ENCODE measurements at regions not wholly inside any gene's neighbourhood (a gene's known extent, or its start where the extent isn't known, plus 50 kb on each side); places are given as distances from the start of the nearest gene placed in this dataset.
"Not testable (repeated sequence)": the region's sequence is repeated elsewhere in the genome, so short reads cannot be mapped to it uniquely, and the experiment has no call there.

DNA sequence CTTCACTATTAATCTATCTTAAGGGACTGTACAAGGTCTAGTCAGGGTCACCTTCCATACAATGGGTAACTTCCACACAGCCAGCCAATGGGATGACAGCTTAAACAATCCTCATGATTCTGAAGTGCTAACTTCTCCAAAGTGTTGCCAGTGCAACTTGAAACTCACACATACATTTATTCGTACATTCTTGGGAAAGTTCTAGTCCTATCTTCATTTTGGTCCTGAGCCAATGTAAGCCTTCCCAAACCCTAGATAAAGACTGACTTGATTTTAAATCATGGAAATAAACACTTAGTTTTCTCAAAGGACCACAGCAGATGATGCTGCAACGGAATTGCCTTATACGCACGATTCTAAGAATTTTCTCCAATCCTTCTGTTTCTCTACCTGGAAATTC is 117.5 kb upstream of the COL1A2 start:
- DNase-seq = no peak

DNA sequence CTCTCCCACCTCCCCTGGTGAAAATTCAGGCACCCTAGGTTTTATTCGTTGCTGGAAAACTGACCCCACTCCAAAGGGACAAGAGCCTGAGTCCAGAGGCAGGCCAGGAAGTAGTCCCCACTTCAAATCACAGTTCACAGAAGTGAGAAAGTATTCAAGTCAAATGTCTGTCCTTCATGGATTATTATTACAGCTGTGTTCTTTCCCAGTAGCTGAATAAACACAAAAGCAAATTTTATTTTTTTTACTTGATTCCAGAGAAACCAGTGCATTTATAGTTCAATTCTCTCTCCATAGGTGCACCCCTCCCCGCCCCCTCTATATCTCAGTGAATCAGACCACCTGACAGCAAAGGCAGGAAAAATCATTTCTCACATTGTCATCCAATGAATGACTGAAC is 113.8 kb upstream of the COL1A2 start:
- DNase-seq = no peak

DNA sequence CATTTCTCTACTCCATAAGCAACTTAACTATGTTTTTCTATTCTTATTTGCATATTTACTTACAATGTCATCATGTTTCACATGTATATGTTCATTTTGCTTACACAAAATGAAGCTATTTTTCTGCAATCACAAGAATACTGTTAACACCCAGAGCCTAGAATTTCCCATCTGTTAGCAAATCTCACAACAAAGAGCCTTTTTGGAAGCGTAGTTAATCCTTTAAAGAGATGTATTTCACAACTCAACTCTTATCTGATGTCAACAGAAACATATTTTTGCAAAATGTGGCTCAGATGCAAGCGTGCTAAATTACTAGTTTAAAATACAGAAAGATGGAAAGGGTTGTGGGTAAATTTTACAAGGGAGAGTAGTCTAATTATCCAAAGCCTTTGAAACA is 110.6 kb upstream of the COL1A2 start:
- peak; percentile 11 for DNase-seq

DNA sequence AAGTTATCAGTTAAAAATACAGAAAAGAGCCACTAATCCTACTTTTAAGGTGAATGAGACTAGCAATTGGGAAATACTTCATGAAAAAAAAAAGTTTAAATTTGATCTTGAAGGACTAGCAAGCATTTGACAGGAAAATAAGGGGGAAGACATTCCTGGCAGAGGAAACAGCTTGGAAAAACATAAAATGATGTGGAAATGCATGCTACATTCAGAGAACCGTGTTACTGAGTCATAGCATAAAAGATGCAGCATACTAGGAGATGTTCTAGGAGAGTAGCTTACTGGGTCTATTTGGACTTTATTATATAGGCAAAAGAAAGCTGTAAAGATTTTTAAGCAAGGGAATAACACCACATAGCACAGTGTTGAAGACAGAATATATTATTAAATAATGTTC is 108.6 kb upstream of the COL1A2 start:
- DNase-seq = no peak

DNA sequence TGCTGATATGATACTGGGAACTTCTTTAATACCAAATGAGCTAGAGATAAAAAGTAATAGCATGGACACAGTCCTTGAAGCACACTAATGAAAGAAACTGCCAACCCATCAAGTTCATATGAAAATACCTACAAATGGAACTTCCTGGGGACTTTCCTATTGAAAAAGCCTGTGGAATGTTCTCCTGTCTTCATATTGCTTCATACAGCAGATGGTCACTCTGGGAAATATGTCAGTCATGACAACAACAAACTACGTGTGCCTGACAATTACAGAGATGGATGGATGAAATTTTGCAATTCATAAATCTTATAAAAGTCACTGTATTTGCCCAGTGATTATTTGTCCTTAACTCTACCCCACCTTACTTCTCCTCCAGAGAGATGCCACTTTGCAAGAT is 106.6 kb upstream of the COL1A2 start:
- no peak for DNase-seq

DNA sequence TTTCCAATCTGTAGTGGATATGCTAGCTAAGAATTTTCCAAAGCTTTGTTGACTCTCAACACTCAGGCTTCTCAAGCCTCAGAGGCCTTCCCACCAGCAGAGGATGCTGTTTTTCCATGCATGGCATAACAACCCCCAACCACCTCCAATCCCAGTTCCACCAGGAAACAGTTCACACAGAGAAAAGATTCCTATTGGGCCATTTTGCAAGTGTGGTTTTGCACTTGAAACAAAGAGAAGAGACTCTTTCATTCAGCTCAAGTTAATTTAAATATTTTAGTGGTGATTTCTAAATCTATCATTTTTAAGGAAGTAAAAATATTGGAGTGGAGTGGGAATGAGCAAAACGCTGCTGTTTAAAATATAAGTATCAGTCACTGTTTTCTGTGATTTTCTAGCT is 105.6 kb upstream of the COL1A2 start:
- DNase-seq = peak; percentile 20

DNA sequence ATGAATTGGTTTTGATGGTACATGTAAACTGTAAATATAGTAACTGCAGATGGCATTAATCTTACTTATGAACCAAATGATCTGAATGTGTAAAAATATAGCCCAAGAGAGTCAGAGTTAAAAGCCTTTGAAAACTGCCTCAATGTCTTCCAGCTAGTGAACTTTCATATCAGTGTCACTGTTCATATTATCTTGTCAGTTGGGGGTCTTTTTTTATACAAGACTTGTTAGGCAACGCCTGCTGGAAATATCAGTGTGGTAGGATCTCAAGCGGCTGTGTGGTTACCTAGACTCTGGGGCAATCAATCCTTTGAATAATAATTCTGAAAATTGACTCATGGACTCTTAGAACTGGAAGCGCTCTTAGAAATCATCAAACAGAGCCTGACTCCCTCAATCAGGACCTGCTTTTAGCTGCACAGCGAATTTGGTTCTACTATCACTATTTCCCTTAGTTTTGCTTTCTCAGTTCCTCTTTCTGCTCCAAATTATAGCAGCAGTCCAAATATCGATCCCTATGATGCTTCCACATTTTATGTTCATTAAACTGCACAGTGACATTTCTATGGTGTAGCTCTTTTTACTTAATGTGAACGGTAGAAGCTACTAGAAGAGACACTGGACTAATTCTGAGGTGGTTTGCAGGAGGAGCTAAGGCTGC is 100.1 kb upstream of the COL1A2 start:
- DNase-seq = peak; percentile 61

DNA sequence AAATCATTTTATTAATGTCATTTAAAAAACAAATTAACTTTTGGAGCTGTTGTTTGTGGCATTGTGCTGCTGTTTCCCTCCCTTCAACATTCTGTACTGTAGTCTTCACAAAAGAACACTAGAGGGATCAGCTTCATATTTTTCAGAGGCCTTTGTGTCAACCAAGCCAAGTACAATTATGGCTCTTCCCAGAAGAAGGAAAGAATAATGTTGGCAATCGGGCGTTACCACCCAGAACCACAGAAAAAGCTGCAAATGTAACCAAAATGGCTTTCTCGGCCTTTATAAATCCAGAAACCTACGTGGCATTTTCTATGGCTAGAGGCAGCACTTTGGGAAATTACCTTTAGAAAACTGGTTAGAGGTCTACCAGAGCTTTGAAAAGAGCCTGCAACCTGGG is 98.8 kb upstream of the COL1A2 start:
- DNase-seq = no peak

DNA sequence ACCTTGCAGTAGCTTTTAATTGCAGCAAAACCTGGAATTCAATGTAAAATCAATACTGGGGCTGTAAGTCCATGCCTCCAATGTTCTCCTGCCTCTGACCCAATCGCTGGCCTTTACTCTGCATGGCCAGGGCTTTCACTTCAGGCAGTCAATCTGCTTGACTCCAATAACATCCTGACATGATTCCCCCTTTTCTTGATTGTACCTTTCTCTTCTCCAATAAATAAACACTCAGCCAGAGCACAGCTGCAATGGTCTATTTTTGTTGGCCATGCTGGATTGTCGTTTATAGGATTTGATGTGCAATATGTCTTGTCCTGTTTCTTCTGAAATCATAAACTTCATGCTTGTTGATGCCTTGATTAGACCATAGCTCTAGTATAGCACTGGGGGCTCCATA is 97.8 kb upstream of the COL1A2 start:
- no peak for DNase-seq

DNA sequence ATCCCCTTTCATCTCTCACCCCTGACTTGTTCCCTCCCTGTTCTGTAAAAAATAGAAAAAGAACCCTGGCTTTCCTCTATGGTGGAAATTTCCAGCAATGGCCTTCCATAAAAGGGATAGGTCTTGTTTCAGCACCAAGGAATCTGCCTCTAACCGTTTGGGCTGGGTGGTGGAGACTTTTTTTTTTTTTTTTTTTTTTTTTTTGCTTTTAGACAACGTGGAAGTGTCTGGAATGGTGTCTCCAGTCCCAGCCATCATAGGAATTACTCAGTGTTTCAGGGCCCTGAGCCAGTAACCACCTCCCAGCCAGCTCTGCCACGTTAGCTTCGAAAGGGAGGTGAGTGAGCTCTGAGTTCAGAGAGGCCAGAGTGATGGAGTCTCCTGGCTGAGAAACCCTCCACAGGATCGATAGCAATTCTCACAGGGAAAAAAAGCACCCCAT is 97.3 kb upstream of the COL1A2 start:
- DNase-seq = no peak

DNA sequence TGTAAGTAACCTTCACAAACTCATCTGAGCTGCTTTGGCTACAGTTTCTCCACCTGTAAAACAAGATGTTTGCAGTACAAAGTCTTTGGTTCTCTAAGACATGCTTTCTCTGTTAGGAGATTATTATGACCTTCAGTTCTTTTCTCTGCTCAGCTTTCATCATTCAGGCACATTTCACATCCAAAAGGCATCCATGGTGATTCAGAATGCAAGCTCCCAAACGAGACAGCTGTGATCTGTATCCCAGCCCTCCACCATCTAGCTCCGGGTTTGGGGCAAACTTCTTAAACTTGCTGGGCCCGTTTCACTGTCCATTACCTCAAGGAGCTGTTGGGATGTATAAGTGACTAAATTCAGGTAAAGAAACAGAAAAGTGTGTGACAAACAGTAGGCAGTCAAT is 95.8 kb upstream of the COL1A2 start:
- no peak for DNase-seq

DNA sequence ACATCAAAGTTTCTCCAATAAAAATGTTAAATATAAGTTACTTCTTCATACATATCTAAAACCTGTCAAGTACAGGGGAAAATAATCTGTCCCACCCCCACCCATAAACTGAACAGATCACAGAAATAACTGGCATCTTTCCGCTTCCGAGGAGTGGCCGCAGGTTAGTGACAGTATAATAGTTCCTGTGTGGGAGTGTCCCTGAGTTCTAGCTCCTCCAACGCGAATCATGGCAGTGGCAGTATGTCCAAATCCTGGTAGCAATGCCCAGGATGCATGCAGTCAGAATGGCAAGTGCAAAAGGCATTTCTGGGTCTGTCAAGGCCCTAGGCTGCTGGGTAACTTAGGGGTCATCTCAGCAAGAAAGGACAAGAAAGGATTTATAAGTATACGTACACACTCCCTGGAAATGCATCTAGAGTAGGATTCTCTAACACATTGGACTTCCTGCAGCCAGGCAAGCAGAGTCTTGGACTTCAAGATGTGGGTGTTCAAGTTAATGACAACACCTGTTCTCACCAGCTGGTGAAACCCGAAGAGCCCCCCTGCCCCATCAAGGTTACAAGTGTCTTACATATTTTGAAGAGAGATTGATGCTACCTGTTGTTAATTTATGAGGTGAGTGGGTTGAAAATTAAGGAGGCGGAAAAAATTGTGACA is 94.4 kb upstream of the COL1A2 start:
- DNase-seq = no peak

DNA sequence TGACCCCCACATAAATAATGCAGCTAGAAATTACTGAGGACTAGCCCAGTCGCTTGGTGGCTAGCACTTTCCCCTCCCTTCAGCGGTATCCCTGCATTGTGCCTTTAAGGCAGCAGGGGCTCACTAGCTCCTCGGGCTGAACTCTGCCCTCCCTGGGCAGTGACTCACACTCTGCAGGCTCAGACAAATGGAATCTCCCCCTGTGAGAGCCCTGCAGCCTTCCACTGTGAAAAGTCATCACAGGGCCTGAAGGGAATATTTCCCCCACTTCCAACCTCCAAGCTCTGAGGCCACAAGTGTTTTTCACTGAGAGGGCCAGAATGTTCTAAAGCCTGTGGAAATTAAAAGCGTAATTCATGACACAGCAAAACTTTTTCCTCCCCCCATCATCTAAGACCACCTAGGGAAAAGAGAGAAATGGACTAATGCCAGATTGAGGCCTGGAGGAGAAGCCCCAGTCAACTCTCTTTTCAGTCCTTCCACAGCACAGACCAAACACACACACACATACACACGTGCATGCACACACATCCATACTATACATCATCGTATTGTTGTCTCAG is 93.6 kb upstream of the COL1A2 start:
- DNase-seq = no peak

DNA sequence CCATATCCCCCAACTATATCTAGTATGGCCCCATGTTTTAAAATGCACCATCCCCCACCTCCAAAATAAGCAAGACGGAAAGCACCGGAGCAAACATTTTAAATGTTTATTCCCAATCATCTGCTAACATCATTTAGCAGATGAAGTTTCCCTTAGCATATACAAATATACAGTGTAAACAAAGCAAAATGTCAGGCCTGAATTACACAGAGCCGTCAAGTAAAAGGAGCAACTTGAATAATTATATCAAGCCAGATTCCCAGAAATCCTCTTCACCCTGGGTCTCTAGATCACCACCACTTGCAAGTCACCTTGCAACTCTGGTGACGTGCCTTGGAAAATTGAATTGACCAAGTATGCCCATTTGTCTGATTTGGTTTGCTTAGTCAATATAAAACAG is 91.6 kb upstream of the COL1A2 start:
- no peak for DNase-seq

DNA sequence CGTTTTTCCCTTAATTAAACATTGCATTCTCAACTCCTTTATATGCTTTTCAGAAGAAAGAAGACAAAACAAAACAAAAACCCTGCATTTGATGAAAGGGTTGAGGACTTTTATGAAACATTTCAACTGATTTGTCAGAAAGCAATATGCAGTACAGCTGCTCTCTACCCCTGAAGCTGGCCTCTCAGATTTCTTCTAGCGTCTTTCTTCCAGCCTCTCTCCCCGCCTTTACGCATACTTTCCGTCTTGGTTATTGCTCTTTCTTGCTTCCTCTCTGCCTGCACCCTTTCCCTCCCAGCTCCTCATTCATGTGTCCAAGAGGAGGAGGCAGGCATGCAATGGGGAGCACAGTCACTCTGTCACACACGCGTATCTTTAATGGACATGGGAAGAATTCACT is 91.0 kb upstream of the COL1A2 start:
- DNase-seq = no peak

DNA sequence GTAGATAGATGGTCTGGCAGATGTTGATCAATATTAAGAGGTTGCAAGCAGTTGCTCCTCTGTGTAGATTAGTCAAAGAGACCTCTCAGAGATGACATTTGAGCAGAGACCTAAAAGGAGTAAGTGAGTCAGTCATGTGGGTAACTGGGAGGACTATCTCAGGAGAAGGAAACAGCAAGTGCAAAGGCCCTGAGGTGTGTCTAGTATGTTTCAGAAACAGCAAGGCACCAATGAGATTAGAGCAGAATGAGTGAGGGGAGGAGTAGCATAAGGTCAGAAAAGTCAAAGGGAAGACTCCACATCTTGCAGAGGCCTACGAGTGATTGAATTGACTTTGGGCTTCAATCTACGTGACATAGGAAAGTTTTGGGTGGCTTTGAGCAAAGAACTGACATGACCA is 89.8 kb upstream of the COL1A2 start:
- DNase-seq = no peak

DNA sequence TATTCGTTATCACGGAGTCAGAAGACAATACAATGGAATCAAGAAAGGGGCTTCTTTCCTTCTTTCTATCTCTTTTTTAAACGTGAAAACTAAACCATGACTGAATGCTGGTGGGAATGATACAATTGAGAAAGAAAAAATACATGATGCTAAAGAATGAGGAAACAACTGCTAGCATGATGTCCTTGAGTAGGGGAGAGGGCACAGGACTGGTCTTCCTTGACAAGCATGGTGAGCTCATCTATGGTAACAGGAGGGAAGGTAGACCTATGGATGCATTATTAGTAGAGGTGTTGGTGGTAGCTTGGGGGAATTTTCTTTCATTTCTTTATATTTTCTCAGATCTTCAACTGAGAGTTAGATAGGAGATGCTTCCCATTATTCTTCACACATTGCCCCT is 88.9 kb upstream of the COL1A2 start:
- DNase-seq = no peak

DNA sequence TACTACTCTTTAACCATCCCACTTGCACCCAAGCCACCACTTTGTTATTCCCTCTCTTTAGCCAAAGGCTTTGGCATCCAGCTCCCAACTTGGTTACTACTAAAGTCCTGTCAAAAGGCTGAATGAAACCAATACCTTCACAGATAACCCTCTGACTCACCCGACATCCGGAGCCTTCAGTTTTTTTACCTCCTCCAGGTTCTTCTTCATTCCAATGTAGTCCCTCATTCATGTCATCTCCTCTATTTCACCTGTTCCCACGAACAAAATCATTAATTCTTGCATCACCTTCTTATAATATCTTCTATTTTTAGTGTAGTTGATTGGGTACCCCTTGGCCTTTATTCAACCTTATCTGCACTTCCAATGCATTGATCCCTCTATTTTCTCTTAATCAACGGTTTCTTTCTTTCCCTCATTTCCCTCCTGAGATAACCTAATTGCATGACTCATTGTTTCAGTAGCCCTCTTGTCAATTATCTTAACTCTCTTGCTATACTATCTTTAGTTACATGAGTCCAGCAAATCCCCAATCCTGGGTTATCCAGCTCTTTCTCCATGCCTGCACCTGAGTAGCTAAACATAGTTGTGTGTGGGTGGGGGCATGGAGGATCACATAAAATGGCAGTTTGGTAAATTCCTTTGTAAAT is 87.2 kb upstream of the COL1A2 start:
- no peak for DNase-seq

DNA sequence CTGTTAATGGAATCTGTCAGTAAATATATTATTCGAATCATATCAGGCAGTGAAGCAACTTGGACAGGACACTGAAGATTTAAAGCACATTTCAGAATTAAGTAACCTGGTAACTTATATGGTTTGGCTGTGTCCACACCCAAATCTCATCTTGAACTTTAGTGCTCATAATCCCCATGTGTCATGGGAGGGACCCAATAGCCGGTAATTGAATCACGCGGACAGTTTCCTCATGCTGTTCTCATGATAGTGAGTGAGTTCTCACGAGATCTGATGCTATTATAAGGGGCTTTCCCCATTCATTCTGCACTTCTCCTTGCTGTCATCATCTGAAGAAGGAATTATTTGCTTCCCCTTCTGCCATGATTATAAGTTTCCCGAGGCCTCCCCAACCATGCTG is 83.2 kb upstream of the COL1A2 start:
- DNase-seq = no peak

DNA sequence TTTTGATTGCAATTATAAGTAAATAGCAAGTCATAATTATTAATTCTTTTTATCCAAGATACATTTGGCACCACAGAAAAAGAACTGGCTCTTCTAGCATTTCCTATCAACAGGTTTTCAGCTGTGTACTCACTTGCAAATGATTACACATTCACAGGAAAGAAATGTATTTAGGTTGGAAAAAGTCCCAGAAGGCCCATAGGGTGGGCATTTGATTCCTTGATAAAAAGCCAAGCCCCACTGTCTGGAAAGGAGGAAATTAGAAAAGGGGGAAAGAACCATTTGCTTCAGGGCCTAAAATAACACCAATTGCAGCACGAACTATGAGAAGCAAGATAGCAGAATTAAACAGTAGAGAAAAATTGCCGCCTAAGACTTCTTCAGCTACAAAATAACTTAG is 80.8 kb upstream of the COL1A2 start:
- DNase-seq = no peak

DNA sequence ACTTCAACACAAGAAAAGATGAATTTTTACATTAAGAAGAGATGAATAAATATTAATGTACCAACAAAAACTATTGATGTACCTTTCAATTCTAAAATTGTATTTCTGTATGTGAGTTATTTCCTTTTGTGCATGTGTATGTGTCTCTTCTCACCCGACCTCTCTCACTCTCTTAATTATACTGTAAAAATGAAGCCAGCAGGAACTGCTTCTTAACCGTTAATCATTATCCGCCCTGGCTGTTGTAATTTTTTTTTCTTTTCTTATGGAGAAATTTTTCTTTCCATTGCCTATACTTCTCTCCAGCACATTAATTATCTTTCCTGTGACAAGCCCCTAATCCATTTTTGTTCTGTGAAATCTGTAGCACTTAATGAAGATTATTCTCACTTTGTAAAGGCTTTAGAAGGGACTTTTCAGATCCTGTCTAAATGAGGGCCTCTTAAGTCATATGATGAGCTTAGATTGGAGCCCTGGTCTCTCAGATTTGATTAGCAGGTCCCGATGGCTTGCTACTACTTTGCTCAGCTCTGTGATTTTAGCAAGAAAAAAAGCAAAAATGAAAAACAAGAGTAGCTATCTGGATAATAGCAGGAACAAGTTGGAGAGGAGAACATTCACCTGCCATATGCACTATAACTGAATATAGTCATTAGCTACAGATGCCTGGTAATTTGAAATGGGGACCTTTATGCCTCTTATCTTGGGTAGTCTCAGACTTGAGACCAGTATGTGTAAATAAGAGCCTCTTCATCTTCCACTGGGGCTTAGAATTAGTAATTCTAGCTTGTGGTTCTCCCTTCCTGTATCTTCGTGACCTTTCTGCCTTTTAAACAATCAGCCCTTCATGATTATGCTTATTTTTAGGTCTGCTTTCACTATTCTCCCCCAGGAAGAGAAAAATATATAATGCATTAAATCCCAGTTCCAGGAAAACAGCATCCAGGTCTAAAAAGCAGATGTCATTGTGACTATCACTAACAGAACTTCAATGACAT is 80.0 kb upstream of the COL1A2 start:
- DNase-seq = no peak

DNA sequence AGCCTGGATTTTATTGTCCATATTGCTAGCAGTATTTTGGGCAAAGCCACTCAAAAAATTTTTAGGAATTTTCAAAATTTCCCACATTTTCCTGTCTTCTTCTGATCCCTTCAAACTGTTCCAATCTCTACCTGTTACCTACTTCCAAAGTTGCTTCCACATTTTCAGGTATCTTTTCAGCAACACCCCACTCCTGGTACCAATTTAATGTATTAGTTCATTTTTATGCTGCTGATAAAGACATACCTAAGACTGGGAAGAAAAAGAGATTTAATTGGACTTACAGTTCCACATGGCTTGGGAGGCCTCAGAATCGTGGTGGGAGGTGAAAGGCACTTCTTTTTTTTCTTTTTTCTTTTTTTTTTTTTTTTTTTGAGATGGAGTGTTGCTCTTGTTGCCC is 73.6 kb upstream of the COL1A2 start:
- not testable (repeated sequence) for DNase-seq

DNA sequence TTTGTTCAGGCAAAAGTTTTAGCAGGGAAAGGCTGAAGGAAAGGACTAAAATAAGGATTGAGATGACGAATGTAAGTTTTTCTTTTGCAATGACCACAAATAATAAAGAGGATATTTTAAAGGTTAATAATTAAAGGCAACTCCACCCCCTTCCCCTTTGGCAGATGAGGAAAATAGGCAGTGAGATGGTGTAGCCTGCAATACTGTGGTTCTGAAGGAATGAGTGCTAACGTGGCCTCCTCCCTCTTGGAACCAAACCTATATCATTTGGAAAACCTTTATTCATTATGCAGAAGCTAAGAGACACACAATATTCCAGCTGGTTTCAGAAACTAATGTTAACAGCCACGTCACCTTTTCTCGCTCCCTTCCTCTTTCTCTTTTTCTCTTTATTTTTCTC is 70.9 kb upstream of the COL1A2 start:
- DNase-seq = no peak
